Neural progenitor cell (in vitro differentiated cells): ENCODE measurements at regions not wholly inside any gene's neighbourhood (a gene's known extent, or its start where the extent isn't known, plus 50 kb on each side); places are given as distances from the start of the nearest gene placed in this dataset.

Source experiments
- EZH2 ChIP-seq: fragments of 200-600 bp; sonication (generic); IDR thresholded peaks from 2 replicates; pipeline ENCODE4 v1.6.1; 2017; ENCODE audit warnings: antibody characterized with exemption, mild to moderate bottlenecking, moderate library complexity
- EZH2phosphoT487 ChIP-seq: fragments of 200-600 bp; sonication (generic); IDR thresholded peaks from 2 replicates; pipeline ENCODE4 v1.6.1; 2017; ENCODE audit warnings: antibody characterized with exemption
- TF ChIP-seq, protein P1 (sequence below): fragments of 200-600 bp; sonication (generic); IDR thresholded peaks from 2 replicates; pipeline ENCODE4 v1.5.1; 2017; ENCODE audit warnings: antibody characterized with exemption, mild to moderate bottlenecking

DNA sequence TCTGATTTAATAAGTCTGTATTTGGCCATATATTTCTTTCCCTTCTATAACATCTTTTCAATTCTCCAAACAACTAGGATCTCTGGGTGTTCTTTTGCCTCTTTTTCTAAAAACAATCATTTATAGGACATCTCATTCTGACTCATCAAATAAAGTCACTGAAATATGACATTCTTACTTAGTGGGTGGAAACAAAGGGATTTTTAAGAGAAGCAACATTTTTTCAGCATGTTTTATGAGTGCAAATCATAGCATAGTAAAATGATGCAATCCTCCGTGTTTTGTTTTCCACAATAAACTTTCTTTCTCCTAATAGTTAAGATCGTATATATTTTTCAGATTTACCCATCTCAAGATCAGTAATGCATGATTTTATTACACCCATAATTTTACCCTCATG, 179.8 kb downstream of the SPCS3 start:
- TF ChIP-seq, protein P1, sequence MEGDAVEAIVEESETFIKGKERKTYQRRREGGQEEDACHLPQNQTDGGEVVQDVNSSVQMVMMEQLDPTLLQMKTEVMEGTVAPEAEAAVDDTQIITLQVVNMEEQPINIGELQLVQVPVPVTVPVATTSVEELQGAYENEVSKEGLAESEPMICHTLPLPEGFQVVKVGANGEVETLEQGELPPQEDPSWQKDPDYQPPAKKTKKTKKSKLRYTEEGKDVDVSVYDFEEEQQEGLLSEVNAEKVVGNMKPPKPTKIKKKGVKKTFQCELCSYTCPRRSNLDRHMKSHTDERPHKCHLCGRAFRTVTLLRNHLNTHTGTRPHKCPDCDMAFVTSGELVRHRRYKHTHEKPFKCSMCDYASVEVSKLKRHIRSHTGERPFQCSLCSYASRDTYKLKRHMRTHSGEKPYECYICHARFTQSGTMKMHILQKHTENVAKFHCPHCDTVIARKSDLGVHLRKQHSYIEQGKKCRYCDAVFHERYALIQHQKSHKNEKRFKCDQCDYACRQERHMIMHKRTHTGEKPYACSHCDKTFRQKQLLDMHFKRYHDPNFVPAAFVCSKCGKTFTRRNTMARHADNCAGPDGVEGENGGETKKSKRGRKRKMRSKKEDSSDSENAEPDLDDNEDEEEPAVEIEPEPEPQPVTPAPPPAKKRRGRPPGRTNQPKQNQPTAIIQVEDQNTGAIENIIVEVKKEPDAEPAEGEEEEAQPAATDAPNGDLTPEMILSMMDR, result no peak
- no peak for TF ChIP-seq EZH2phosphoT487
- no peak for TF ChIP-seq EZH2
